ENCODE measurements at regions not wholly inside any gene's neighbourhood (a gene's known extent, or its start where the extent isn't known, plus 50 kb on each side); places are given as distances from the start of the nearest gene placed in this dataset.
"Not testable (repeated sequence)": the region's sequence is repeated elsewhere in the genome, so short reads cannot be mapped to it uniquely, and the experiment has no call there.

DNA sequence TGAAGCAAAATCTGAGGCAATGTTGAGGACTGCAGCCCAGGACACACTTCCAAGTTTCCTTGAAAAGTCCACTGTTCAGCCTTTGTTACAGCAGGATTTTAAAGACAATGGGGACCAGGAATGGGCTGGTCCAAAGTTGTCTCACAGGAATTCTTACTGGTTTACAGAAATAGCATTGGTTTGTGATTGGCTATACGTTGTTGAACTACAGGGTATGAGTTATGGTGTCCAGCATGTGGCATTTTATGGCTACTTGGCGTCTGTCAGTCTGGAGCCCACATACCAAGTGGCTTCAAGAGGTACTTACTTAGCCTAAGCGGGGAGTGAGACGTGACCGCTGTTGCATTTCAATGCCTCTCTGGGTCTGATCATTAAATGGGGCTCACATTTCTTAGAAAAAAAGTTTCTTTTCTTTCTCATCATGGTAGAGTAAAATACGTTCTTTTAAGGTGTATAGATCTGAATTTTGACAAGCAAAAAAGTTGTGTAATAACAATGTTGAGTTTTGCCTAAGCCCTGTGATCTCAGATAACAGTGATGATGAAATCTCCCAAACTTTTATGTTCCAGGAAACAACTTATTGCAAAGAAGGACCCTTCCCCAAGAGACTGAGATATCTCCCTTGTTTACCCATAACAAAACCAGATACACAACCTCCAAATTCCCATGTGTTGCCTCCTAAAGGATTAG, 100.0 kb upstream of the TRIM24 start:
- no peaks in the 10 kb centered on the region for H3K9me3 ChIP-seq
- H3K4me1 ChIP-seq (replicated peaks) = no peaks in the 10 kb centered on the region
- H3K27ac ChIP-seq = no peak overlapping the region
- DNase-seq (ENCODE audit: low spot score) = no peak
- intact Hi-C loops (cut with DNase I) = no loop called here
- H3K27me3 ChIP-seq (replicated peaks; ENCODE audit: insufficient read depth) = no peaks in the 10 kb centered on the region
- H3K4me3 ChIP-seq = no peak overlapping the region
- no peak for TF ChIP-seq CTCF (IDR thresholded peaks at IDR 0.05)
- WGBS = 68% methylated on average over 6 of the region's 6 CpGs
- H3K36me3 ChIP-seq = no peaks in the 10 kb centered on the region

- Histone ChIP-seq H3K36me3 (no peaks in the 10 kb centered on the region), H3K4me1 (replicated peaks) (no peaks in the 10 kb centered on the region), H3K9me3 (no peaks in the 10 kb centered on the region), H3K27ac (no peak overlapping the region), H3K27me3 (replicated peaks; ENCODE audit: insufficient read depth) (no peaks in the 10 kb centered on the region), H3K4me3 (no peak overlapping the region)
- TF ChIP-seq POLR2A (IDR thresholded peaks at IDR 0.05) = no peak
- TF ChIP-seq CTCF (IDR thresholded peaks at IDR 0.05) = no peak
- no peak for TF ChIP-seq POLR2AphosphoS5 (IDR thresholded peaks at IDR 0.05)
- DNase-seq (ENCODE audit: low spot score) = no peak
- 72% methylated on average over 2 of the region's 2 CpGs for WGBS
- intact Hi-C loops (cut with DNase I) = no loop called here
These were observed 96.3 kb upstream of the TRIM24 start for GRCh38 chr7:138363721-138364120.

DNA sequence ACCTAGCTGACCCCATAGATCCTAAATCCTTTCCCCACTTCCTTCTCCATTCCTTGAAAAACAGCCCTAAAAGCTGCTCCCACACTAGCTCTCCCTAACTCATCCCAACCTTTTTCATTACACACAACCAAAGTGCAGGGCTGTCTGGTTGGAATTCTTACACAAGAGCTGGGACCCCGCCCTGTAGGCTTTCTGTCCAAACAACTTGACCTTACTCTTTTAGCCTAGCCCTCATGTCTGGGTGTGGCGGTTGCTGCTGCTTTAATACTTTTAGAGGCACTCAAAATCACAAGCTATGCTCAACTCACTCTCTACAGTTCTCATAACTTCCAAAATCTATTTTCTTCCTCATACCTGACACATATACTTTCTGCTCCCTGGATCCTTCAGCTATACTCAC, 93.9 kb upstream of the TRIM24 start:
- H3K36me3 ChIP-seq; DNase-seq (ENCODE audit: low spot score): not testable (repeated sequence)
- WGBS = 93% methylated on average over 2 of the region's 2 CpGs

DNA sequence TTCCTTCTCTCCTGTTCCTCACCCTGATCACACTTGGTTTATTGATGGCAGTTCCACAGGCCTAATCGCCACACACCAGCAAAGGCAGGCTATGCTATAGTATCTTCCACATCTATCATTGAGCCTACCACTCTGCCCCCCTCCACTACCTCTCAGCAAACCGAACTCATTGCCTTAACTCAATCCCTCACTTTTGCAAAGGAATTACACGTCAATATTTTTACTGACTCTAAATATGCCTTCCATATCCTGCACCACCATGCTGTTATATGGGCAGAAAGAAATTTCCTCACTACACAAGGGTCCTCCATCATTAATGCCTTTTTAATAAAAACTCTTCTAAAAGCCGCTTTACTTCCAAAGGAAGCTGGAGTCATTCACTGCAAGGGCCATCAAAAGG, 93.4 kb upstream of the TRIM24 start:
- H3K27me3 ChIP-seq (replicated peaks; ENCODE audit: insufficient read depth); DNase-seq (ENCODE audit: low spot score); H3K4me1 ChIP-seq (replicated peaks); intact Hi-C loops (cut with DNase I); H3K9me3 ChIP-seq; H3K4me3 ChIP-seq; H3K27ac ChIP-seq; H3K36me3 ChIP-seq: not testable (repeated sequence)
- WGBS = 91% methylated on average over 4 of the region's 4 CpGs

More for the DNA sequence above, 93.9 kb upstream of the TRIM24 start:
- H3K9me3 ChIP-seq; H3K4me3 ChIP-seq; intact Hi-C loops (cut with DNase I); H3K27ac ChIP-seq; H3K4me1 ChIP-seq (replicated peaks); H3K27me3 ChIP-seq (replicated peaks; ENCODE audit: insufficient read depth): not testable (repeated sequence)

- no peak overlapping the region for H3K4me3 ChIP-seq
- intact Hi-C loops (cut with DNase I) = no loop called here
- no peak overlapping the region for H3K27ac ChIP-seq
- H3K27me3 ChIP-seq (replicated peaks; ENCODE audit: insufficient read depth) = no peaks in the 10 kb centered on the region
- no peak for DNase-seq (ENCODE audit: low spot score)
- H3K9me3 ChIP-seq = no peaks in the 10 kb centered on the region
- no peak for TF ChIP-seq CTCF (IDR thresholded peaks at IDR 0.05)
- no peak for TF ChIP-seq POLR2AphosphoS5 (IDR thresholded peaks at IDR 0.05)
- TF ChIP-seq POLR2A (IDR thresholded peaks at IDR 0.05) = no peak
- 100% methylated on average over 1 of the region's 1 CpG for WGBS
- H3K4me1 ChIP-seq (replicated peaks) = no peaks in the 10 kb centered on the region
- no peaks in the 10 kb centered on the region for H3K36me3 ChIP-seq
These were observed 90.3 kb upstream of the TRIM24 start for GRCh38 chr7:138369797-138370196.

DNA sequence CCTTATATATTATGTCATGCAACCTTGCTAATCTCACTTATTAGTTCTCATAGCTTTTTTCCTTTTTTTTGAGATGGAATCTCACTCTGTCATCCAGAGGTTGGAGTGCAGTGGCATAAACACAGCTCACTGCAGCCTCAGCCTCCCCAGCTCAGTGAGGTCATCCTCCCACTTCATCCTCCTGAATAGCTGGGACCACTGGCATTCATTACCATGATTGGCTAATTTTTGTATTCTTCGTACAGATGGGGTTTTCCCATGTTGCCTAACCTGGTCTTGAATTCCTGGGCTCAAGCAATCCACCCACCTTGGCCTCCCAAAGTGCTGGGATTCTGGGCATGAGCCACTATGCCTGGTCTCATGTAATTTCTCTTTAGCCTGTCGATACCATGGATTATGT, 89.1 kb upstream of the TRIM24 start:
- no peak for TF ChIP-seq CTCF (IDR thresholded peaks at IDR 0.05)
- no peak for TF ChIP-seq POLR2AphosphoS5 (IDR thresholded peaks at IDR 0.05)
- TF ChIP-seq POLR2A (IDR thresholded peaks at IDR 0.05) = no peak
- no peak for DNase-seq (ENCODE audit: low spot score)
- Histone ChIP-seq H3K9me3 (no peaks in the 10 kb centered on the region), H3K4me3 (no peak overlapping the region), H3K4me1 (replicated peaks) (no peaks in the 10 kb centered on the region), H3K27me3 (replicated peaks; ENCODE audit: insufficient read depth) (no peaks in the 10 kb centered on the region), H3K27ac (no peak overlapping the region), H3K36me3 (no peaks in the 10 kb centered on the region)
- 100% methylated on average over 2 of the region's 2 CpGs for whole genome bisulfite sequencing
- intact Hi-C loops (cut with DNase I) = no loop called here
